ENCODE measurements at regions not wholly inside any gene's neighbourhood (a gene's known extent, or its start where the extent isn't known, plus 50 kb on each side); places are given as distances from the start of the nearest gene placed in this dataset.
A peak's percentile ranks its signal among the peaks of the same experiment; 100 is the strongest.
"Not testable (repeated sequence)": the region's sequence is repeated elsewhere in the genome, so short reads cannot be mapped to it uniquely, and the experiment has no call there.

GRCh38 chr14:105711044-105711620, 184.7 kb downstream of the TMEM121 start:
- TF ChIP-seq CTCF (IDR thresholded peaks at IDR 0.05) = no peak
- Histone ChIP-seq H3K36me3 (no peaks in the 10 kb centered on the region), H3K27me3 (ENCODE audit: low read depth) (no peaks in the 10 kb centered on the region), H3K9me3 (no peaks in the 10 kb centered on the region), H3K4me1 (no peaks in the 10 kb centered on the region), H3K4me3 (no peak overlapping the region), H3K27ac (no peak overlapping the region)
- DNase-seq = no peak
- intact Hi-C loops (cut with DNase I) = no loop called here
- ATAC-seq = no peak

GRCh38 chr14:105711841-105712460, 185.6 kb downstream of the TMEM121 start:
- Histone ChIP-seq H3K27me3 (ENCODE audit: low read depth) (no peaks in the 10 kb centered on the region), H3K36me3 (no peaks in the 10 kb centered on the region), H3K4me1 (no peaks in the 10 kb centered on the region), H3K9me3 (no peaks in the 10 kb centered on the region), H3K27ac (no peak overlapping the region), H3K4me3 (no peak overlapping the region)
- intact Hi-C loops (cut with DNase I) = no loop called here
- ATAC-seq (no peak), DNase-seq (no peak)
- TF ChIP-seq CTCF (IDR thresholded peaks at IDR 0.05) = no peak

- H3K4me1 ChIP-seq; ATAC-seq; intact Hi-C loops (cut with DNase I); DNase-seq; H3K36me3 ChIP-seq; H3K9me3 ChIP-seq; H3K27ac ChIP-seq; H3K27me3 ChIP-seq (ENCODE audit: low read depth); H3K4me3 ChIP-seq: not testable (repeated sequence)
These were observed 186.3 kb downstream of the TMEM121 start for GRCh38 chr14:105712670-105713069.

- ATAC-seq = peak in 1 of 2 donors; percentile 21
- H3K4me3 ChIP-seq; H3K4me1 ChIP-seq; H3K27me3 ChIP-seq (ENCODE audit: low read depth); H3K27ac ChIP-seq; DNase-seq; intact Hi-C loops (cut with DNase I); H3K36me3 ChIP-seq; H3K9me3 ChIP-seq: not testable (repeated sequence)
These were observed 186.8 kb downstream of the TMEM121 start for GRCh38 chr14:105713160-105713559.

- H3K27ac ChIP-seq; intact Hi-C loops (cut with DNase I); ATAC-seq; H3K4me1 ChIP-seq; H3K27me3 ChIP-seq (ENCODE audit: low read depth); H3K4me3 ChIP-seq; DNase-seq; H3K9me3 ChIP-seq; H3K36me3 ChIP-seq: not testable (repeated sequence)
These were observed 187.5 kb downstream of the TMEM121 start for GRCh38 chr14:105713836-105714235.

GRCh38 chr14:105718787-105719186, 192.4 kb downstream of the TMEM121 start:
- H3K4me3 ChIP-seq; H3K36me3 ChIP-seq; ATAC-seq; DNase-seq; H3K4me1 ChIP-seq; intact Hi-C loops (cut with DNase I); H3K27ac ChIP-seq; H3K9me3 ChIP-seq; H3K27me3 ChIP-seq (ENCODE audit: low read depth): not testable (repeated sequence)

GRCh38 chr14:105720106-105720505, 193.7 kb downstream of the TMEM121 start:
- intact Hi-C loops (cut with DNase I); H3K4me1 ChIP-seq; H3K27me3 ChIP-seq (ENCODE audit: low read depth); H3K27ac ChIP-seq; H3K36me3 ChIP-seq; DNase-seq; H3K9me3 ChIP-seq; H3K4me3 ChIP-seq: not testable (repeated sequence)
- ATAC-seq = peak in 1 of 2 donors; percentile 19

GRCh38 chr14:105720852-105721601, 194.6 kb downstream of the TMEM121 start:
- H3K4me3 ChIP-seq; H3K4me1 ChIP-seq; intact Hi-C loops (cut with DNase I); H3K9me3 ChIP-seq; H3K27ac ChIP-seq; DNase-seq; H3K27me3 ChIP-seq (ENCODE audit: low read depth); H3K36me3 ChIP-seq: not testable (repeated sequence)
- peak; percentile 4 to 21 for ATAC-seq

GRCh38 chr14:105721602-105721970, 195.2 kb downstream of the TMEM121 start:
- H3K27me3 ChIP-seq (ENCODE audit: low read depth); intact Hi-C loops (cut with DNase I); H3K9me3 ChIP-seq; H3K4me3 ChIP-seq; H3K36me3 ChIP-seq; H3K4me1 ChIP-seq; H3K27ac ChIP-seq; DNase-seq; ATAC-seq: not testable (repeated sequence)

GRCh38 chr14:105721996-105722709, 195.8 kb downstream of the TMEM121 start:
- intact Hi-C loops (cut with DNase I); H3K4me1 ChIP-seq; H3K4me3 ChIP-seq; DNase-seq; H3K27me3 ChIP-seq (ENCODE audit: low read depth); ATAC-seq; H3K9me3 ChIP-seq; H3K36me3 ChIP-seq; H3K27ac ChIP-seq: not testable (repeated sequence)

GRCh38 chr14:105723271-105723670, 196.9 kb downstream of the TMEM121 start:
- H3K27ac ChIP-seq; H3K4me1 ChIP-seq; DNase-seq; H3K27me3 ChIP-seq (ENCODE audit: low read depth); intact Hi-C loops (cut with DNase I); ATAC-seq; H3K4me3 ChIP-seq; H3K9me3 ChIP-seq; H3K36me3 ChIP-seq: not testable (repeated sequence)

Data from lower lobe of right lung (tissue), 2 donors.